ENCODE measurements at regions not wholly inside any gene's neighbourhood (a gene's known extent, or its start where the extent isn't known, plus 50 kb on each side); places are given as distances from the start of the nearest gene placed in this dataset.

GRCh38 chr2:7111626-7112025 lies 194.4 kb downstream of the RNF144A start:
- TF ChIP-seq POLR2AphosphoS5 (IDR thresholded peaks at IDR 0.05; ENCODE audit: low read depth, low read length): no peak
- no peak for TF ChIP-seq TAF1 (IDR thresholded peaks at IDR 0.05; ENCODE audit: borderline replicate concordance, insufficient read depth, low read length)
- TF ChIP-seq REST (IDR thresholded peaks at IDR 0.05; ENCODE audit: insufficient read depth in 1 of 2, low read depth in 2 of 2, low read length in 2 of 2): no peak
- no peak for TF ChIP-seq SIN3A (IDR thresholded peaks at IDR 0.05; ENCODE audit: borderline replicate concordance, insufficient read depth, low read length)
- TF ChIP-seq FOXP2 (optimal IDR thresholded peaks at IDR 0.05; ENCODE audit: borderline replicate concordance, extremely low read depth, extremely low read length, insufficient read depth): no peak
